ENCODE measurements at regions not wholly inside any gene's neighbourhood (a gene's known extent, or its start where the extent isn't known, plus 50 kb on each side); places are given as distances from the start of the nearest gene placed in this dataset.

GRCh38 chr12:87121896-87122295 lies 865.7 kb upstream of the MGAT4C start:
- Mint-ChIP-seq H3K4me3 (no peak overlapping the region), H3K4me1 (ENCODE audit: low read depth) (no peaks in the 10 kb centered on the region), H3K36me3 (ENCODE audit: insufficient read depth) (no peaks in the 10 kb centered on the region), H3K27me3 (ENCODE audit: low read depth) (no peaks in the 10 kb centered on the region), H3K9me3 (peaks cover 25% of the 10 kb centered on the region)
- ATAC-seq: no peak
- no peak for DNase-seq

- no peak overlapping the region for H3K4me3 Mint-ChIP-seq
- peaks cover 25% of the 10 kb centered on the region for H3K9me3 Mint-ChIP-seq
- H3K4me1 Mint-ChIP-seq (ENCODE audit: low read depth): no peaks in the 10 kb centered on the region
- no peaks in the 10 kb centered on the region for H3K36me3 Mint-ChIP-seq (ENCODE audit: insufficient read depth)
- no peaks in the 10 kb centered on the region for H3K27me3 Mint-ChIP-seq (ENCODE audit: low read depth)
- ATAC-seq (no peak), DNase-seq (no peak)
Measured at GRCh38 chr12:87120440-87120839, 864.2 kb upstream of the MGAT4C start.

- Mint-ChIP-seq H3K36me3 (ENCODE audit: insufficient read depth) (no peaks in the 10 kb centered on the region), H3K9me3 (peaks cover 21% of the 10 kb centered on the region), H3K27me3 (ENCODE audit: low read depth) (no peaks in the 10 kb centered on the region), H3K4me1 (ENCODE audit: low read depth) (no peaks in the 10 kb centered on the region), H3K4me3 (no peak overlapping the region)
- ATAC-seq (no peak), DNase-seq (no peak)
Measured at GRCh38 chr12:87119713-87120112, 863.5 kb upstream of the MGAT4C start.

GRCh38 chr12:87117526-87117925 lies 861.3 kb upstream of the MGAT4C start:
- Mint-ChIP-seq H3K4me3 (no peak overlapping the region), H3K4me1 (ENCODE audit: low read depth) (no peaks in the 10 kb centered on the region), H3K9me3 (peaks cover 11% of the 10 kb centered on the region), H3K36me3 (ENCODE audit: insufficient read depth) (no peaks in the 10 kb centered on the region), H3K27me3 (ENCODE audit: low read depth) (no peaks in the 10 kb centered on the region)
- ATAC-seq (no peak), DNase-seq (no peak)

- Mint-ChIP-seq H3K4me3 (no peak overlapping the region), H3K9me3 (peaks cover 4% of the 10 kb centered on the region), H3K36me3 (ENCODE audit: insufficient read depth) (no peaks in the 10 kb centered on the region), H3K4me1 (ENCODE audit: low read depth) (no peaks in the 10 kb centered on the region), H3K27me3 (ENCODE audit: low read depth) (no peaks in the 10 kb centered on the region)
- DNase-seq (no peak), ATAC-seq (no peak)
Measured at GRCh38 chr12:87116780-87117179, 860.6 kb upstream of the MGAT4C start.

- no peak for ATAC-seq
- Mint-ChIP-seq H3K27me3 (ENCODE audit: low read depth) (no peaks in the 10 kb centered on the region), H3K4me3 (no peak overlapping the region), H3K9me3 (no peaks in the 10 kb centered on the region), H3K4me1 (ENCODE audit: low read depth) (no peaks in the 10 kb centered on the region), H3K36me3 (ENCODE audit: insufficient read depth) (no peaks in the 10 kb centered on the region)
- DNase-seq: no peak
Measured at GRCh38 chr12:87112571-87113345, 856.6 kb upstream of the MGAT4C start.

GRCh38 chr12:87107766-87108165 lies 851.6 kb upstream of the MGAT4C start:
- Mint-ChIP-seq H3K27me3 (ENCODE audit: low read depth) (no peaks in the 10 kb centered on the region), H3K9me3 (no peaks in the 10 kb centered on the region), H3K4me3 (no peak overlapping the region), H3K4me1 (ENCODE audit: low read depth) (no peaks in the 10 kb centered on the region), H3K36me3 (ENCODE audit: insufficient read depth) (no peaks in the 10 kb centered on the region)
- DNase-seq (no peak), ATAC-seq (no peak)

- no peaks in the 10 kb centered on the region for H3K4me1 Mint-ChIP-seq (ENCODE audit: low read depth)
- no peaks in the 10 kb centered on the region for H3K36me3 Mint-ChIP-seq (ENCODE audit: insufficient read depth)
- no peaks in the 10 kb centered on the region for H3K9me3 Mint-ChIP-seq
- no peaks in the 10 kb centered on the region for H3K27me3 Mint-ChIP-seq (ENCODE audit: low read depth)
- no peak overlapping the region for H3K4me3 Mint-ChIP-seq
- DNase-seq (no peak), ATAC-seq (no peak)
Measured at GRCh38 chr12:87107270-87107669, 851.1 kb upstream of the MGAT4C start.

GRCh38 chr12:87096082-87096585 lies 839.9 kb upstream of the MGAT4C start:
- H3K36me3 Mint-ChIP-seq (ENCODE audit: insufficient read depth): no peaks in the 10 kb centered on the region
- H3K4me1 Mint-ChIP-seq (ENCODE audit: low read depth): no peaks in the 10 kb centered on the region
- DNase-seq (no peak), ATAC-seq (no peak)
- H3K9me3 Mint-ChIP-seq: no peaks in the 10 kb centered on the region
- no peak overlapping the region for H3K4me3 Mint-ChIP-seq
- no peaks in the 10 kb centered on the region for H3K27me3 Mint-ChIP-seq (ENCODE audit: low read depth)

- ATAC-seq (no peak), DNase-seq (no peak)
- no peaks in the 10 kb centered on the region for H3K9me3 Mint-ChIP-seq
- no peak overlapping the region for H3K4me3 Mint-ChIP-seq
- no peaks in the 10 kb centered on the region for H3K36me3 Mint-ChIP-seq (ENCODE audit: insufficient read depth)
- no peaks in the 10 kb centered on the region for H3K27me3 Mint-ChIP-seq (ENCODE audit: low read depth)
- H3K4me1 Mint-ChIP-seq (ENCODE audit: low read depth): no peaks in the 10 kb centered on the region
Measured at GRCh38 chr12:87094356-87094755, 838.2 kb upstream of the MGAT4C start.

- no peaks in the 10 kb centered on the region for H3K36me3 Mint-ChIP-seq (ENCODE audit: insufficient read depth)
- H3K27me3 Mint-ChIP-seq (ENCODE audit: low read depth): no peaks in the 10 kb centered on the region
- ATAC-seq: no peak
- H3K4me1 Mint-ChIP-seq (ENCODE audit: low read depth): no peaks in the 10 kb centered on the region
- H3K9me3 Mint-ChIP-seq: no peaks in the 10 kb centered on the region
- no peak for DNase-seq
- no peak overlapping the region for H3K4me3 Mint-ChIP-seq
Measured at GRCh38 chr12:87092421-87092820, 836.2 kb upstream of the MGAT4C start.

- DNase-seq: no peak
- Mint-ChIP-seq H3K27me3 (ENCODE audit: low read depth) (no peaks in the 10 kb centered on the region), H3K4me3 (no peak overlapping the region), H3K4me1 (ENCODE audit: low read depth) (no peaks in the 10 kb centered on the region), H3K9me3 (no peaks in the 10 kb centered on the region), H3K36me3 (ENCODE audit: insufficient read depth) (no peaks in the 10 kb centered on the region)
- ATAC-seq: no peak
Measured at GRCh38 chr12:87086118-87086891, 830.1 kb upstream of the MGAT4C start.

- Mint-ChIP-seq H3K4me3 (no peak overlapping the region), H3K9me3 (no peaks in the 10 kb centered on the region), H3K4me1 (ENCODE audit: low read depth) (no peaks in the 10 kb centered on the region), H3K36me3 (ENCODE audit: insufficient read depth) (no peaks in the 10 kb centered on the region), H3K27me3 (ENCODE audit: low read depth) (no peaks in the 10 kb centered on the region)
- DNase-seq: no peak
- no peak for ATAC-seq
Measured at GRCh38 chr12:87085286-87085685, 829.1 kb upstream of the MGAT4C start.

- Mint-ChIP-seq H3K4me1 (ENCODE audit: low read depth) (no peaks in the 10 kb centered on the region), H3K9me3 (no peaks in the 10 kb centered on the region), H3K4me3 (no peak overlapping the region), H3K27me3 (ENCODE audit: low read depth) (no peaks in the 10 kb centered on the region), H3K36me3 (ENCODE audit: insufficient read depth) (no peaks in the 10 kb centered on the region)
- ATAC-seq: no peak
- DNase-seq: no peak
Measured at GRCh38 chr12:87082756-87083155, 826.6 kb upstream of the MGAT4C start.

GRCh38 chr12:87074781-87075180 lies 818.6 kb upstream of the MGAT4C start:
- no peaks in the 10 kb centered on the region for H3K4me1 Mint-ChIP-seq (ENCODE audit: low read depth)
- peaks cover 12% of the 10 kb centered on the region for H3K9me3 Mint-ChIP-seq
- no peak for DNase-seq
- no peak for ATAC-seq
- no peaks in the 10 kb centered on the region for H3K27me3 Mint-ChIP-seq (ENCODE audit: low read depth)
- H3K36me3 Mint-ChIP-seq (ENCODE audit: insufficient read depth): no peaks in the 10 kb centered on the region
- H3K4me3 Mint-ChIP-seq: no peak overlapping the region
